ENCODE measurements at regions not wholly inside any gene's neighbourhood (a gene's known extent, or its start where the extent isn't known, plus 50 kb on each side); places are given as distances from the start of the nearest gene placed in this dataset.

- no peaks in the 10 kb centered on the region for H3K4me1 Mint-ChIP-seq (ENCODE audit: unreplicated experiment)
- no peak for DNase-seq (ENCODE audit: extremely low spot score, unreplicated experiment)
- no peak overlapping the region for H3K27ac Mint-ChIP-seq (ENCODE audit: unreplicated experiment)
- H3K4me3 Mint-ChIP-seq (ENCODE audit: unreplicated experiment) = no peak overlapping the region
- peaks cover 27% of the 10 kb centered on the region for H3K9me3 Mint-ChIP-seq (ENCODE audit: unreplicated experiment)
- no peaks in the 10 kb centered on the region for H3K36me3 Mint-ChIP-seq (ENCODE audit: unreplicated experiment)
- H3K27me3 Mint-ChIP-seq (ENCODE audit: unreplicated experiment) = no peaks in the 10 kb centered on the region
- no peak for TF ChIP-seq CTCF (IDR thresholded peaks at IDR 0.05)
Observed at GRCh38 chr6:170040906-170041305, 250.0 kb downstream of the DLL1 start.

DNA sequence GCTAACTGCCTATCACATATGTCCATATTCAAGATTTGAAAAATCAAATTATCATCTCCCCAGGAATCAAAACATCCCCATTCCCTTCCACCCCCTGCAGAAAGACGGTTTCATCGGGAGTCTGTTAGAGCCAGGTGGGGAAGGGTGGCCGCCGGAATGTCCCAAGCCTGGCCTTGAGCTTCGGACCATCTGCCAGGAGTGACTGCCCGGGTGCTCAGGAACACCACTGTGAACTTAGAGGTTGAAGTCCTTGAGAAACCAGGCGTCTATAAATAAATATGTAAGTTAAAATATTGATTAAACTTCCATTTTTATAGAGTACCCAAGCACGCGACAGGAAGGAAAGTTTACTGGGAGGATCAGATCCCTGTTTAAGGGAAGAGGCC lies 250.8 kb downstream of the DLL1 start:
- Mint-ChIP-seq H3K27ac (ENCODE audit: unreplicated experiment) (no peak overlapping the region), H3K4me3 (ENCODE audit: unreplicated experiment) (no peak overlapping the region), H3K9me3 (ENCODE audit: unreplicated experiment) (peaks cover 25% of the 10 kb centered on the region), H3K4me1 (ENCODE audit: unreplicated experiment) (no peaks in the 10 kb centered on the region), H3K36me3 (ENCODE audit: unreplicated experiment) (no peaks in the 10 kb centered on the region), H3K27me3 (ENCODE audit: unreplicated experiment) (no peaks in the 10 kb centered on the region)
- no peak for DNase-seq (ENCODE audit: extremely low spot score, unreplicated experiment)
- TF ChIP-seq CTCF (IDR thresholded peaks at IDR 0.05) = no peak

- H3K9me3 Mint-ChIP-seq (ENCODE audit: unreplicated experiment) = peaks cover 23% of the 10 kb centered on the region
- no peaks in the 10 kb centered on the region for H3K36me3 Mint-ChIP-seq (ENCODE audit: unreplicated experiment)
- no peaks in the 10 kb centered on the region for H3K27me3 Mint-ChIP-seq (ENCODE audit: unreplicated experiment)
- no peak for TF ChIP-seq CTCF (IDR thresholded peaks at IDR 0.05)
- H3K4me3 Mint-ChIP-seq (ENCODE audit: unreplicated experiment) = no peak overlapping the region
- DNase-seq (ENCODE audit: extremely low spot score, unreplicated experiment) = no peak
- no peak overlapping the region for H3K27ac Mint-ChIP-seq (ENCODE audit: unreplicated experiment)
- no peaks in the 10 kb centered on the region for H3K4me1 Mint-ChIP-seq (ENCODE audit: unreplicated experiment)
Observed at GRCh38 chr6:170039156-170040114, 251.4 kb downstream of the DLL1 start.

DNA sequence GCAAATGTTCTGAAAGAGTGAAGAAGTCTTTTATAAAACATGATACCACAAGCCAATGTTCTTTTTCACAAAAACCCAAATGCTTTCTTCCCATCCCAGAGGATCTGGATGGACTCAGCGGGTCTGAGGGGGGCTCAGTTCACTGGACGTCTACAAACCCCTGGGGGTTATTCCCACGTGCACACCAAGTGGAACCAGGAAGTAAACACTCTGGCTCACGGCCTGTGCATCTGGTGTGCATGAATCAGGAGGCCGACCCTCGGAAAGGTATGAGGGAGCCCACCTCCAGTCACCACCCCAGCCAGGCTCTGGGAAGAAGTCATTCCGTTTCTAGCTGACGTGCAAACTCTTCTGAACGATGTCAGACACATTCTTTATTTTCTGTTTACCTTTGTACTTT lies 252.2 kb downstream of the DLL1 start:
- Mint-ChIP-seq H3K9me3 (ENCODE audit: unreplicated experiment) (peaks cover 23% of the 10 kb centered on the region), H3K27ac (ENCODE audit: unreplicated experiment) (no peak overlapping the region), H3K4me3 (ENCODE audit: unreplicated experiment) (no peak overlapping the region), H3K27me3 (ENCODE audit: unreplicated experiment) (no peaks in the 10 kb centered on the region), H3K36me3 (ENCODE audit: unreplicated experiment) (no peaks in the 10 kb centered on the region), H3K4me1 (ENCODE audit: unreplicated experiment) (no peaks in the 10 kb centered on the region)
- no peak for TF ChIP-seq CTCF (IDR thresholded peaks at IDR 0.05)
- no peak for DNase-seq (ENCODE audit: extremely low spot score, unreplicated experiment)

DNA sequence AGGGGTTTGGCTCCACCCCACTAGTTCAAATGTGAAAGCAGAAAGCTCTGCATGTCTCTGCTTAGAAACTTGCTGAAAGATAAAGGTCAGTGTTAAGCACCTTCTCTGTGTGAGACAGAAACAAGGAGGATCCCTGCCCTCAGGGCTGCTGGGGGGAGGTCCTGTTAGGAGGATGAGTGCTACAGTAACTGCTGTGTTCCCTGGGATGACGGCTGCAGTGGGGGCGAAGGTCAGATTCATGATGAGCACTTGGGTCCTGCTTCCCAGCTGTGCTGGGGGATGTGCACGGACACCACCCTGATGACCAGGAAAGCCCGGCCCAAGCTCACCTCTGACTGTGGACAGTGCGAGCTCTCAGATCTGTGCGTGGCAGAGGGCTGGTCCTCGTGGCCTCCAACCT lies 252.6 kb downstream of the DLL1 start:
- Mint-ChIP-seq H3K27me3 (ENCODE audit: unreplicated experiment) (no peaks in the 10 kb centered on the region), H3K9me3 (ENCODE audit: unreplicated experiment) (peaks cover 27% of the 10 kb centered on the region), H3K27ac (ENCODE audit: unreplicated experiment) (no peak overlapping the region), H3K4me1 (ENCODE audit: unreplicated experiment) (no peaks in the 10 kb centered on the region), H3K4me3 (ENCODE audit: unreplicated experiment) (no peak overlapping the region), H3K36me3 (ENCODE audit: unreplicated experiment) (no peaks in the 10 kb centered on the region)
- no peak for TF ChIP-seq CTCF (IDR thresholded peaks at IDR 0.05)
- DNase-seq (ENCODE audit: extremely low spot score, unreplicated experiment) = no peak

Data from osteocyte (in vitro differentiated cells).